ENCODE measurements at regions not wholly inside any gene's neighbourhood (a gene's known extent, or its start where the extent isn't known, plus 50 kb on each side); places are given as distances from the start of the nearest gene placed in this dataset.
A peak's percentile ranks its signal among the peaks of the same experiment; 100 is the strongest.

DNA sequence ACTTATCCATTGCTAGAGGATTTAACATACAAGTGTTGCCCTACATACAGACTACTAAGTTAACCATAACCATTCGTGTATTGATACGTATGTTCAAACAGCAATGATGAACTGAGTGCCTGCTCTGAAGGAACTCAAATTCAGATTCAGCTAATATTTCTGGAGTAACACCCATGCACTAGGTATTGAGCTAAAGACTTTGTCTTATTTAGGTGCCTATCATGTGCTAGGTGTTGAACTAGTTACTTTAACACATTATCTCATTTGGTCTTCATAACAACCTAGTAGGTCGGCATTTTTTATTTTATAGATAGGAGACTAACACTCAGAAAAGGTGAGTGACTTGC is 160.0 kb downstream of the LTN1 start:
- no peaks in the 10 kb centered on the region for H3K9me3 Mint-ChIP-seq (ENCODE audit: unreplicated experiment)
- Histone ChIP-seq H3K36me3 (ENCODE audit: insufficient read depth, low read length) (no peaks in the 10 kb centered on the region), H3K9me3 (ENCODE audit: insufficient read depth, low read depth, low read length) (no peaks in the 10 kb centered on the region), H4K20me1 (ENCODE audit: insufficient read depth, low read length) (no peaks in the 10 kb centered on the region), H2AFZ (ENCODE audit: low read depth, low read length) (no peak overlapping the region), H3K79me2 (ENCODE audit: insufficient read depth, low read length) (no peaks in the 10 kb centered on the region), H3K4me1 (ENCODE audit: insufficient read depth, low read length) (peaks cover 3% of the 10 kb centered on the region), H3K9ac (ENCODE audit: low read length) (no peak overlapping the region), H3K4me2 (ENCODE audit: low read length) (no peak overlapping the region), H3K27ac (ENCODE audit: low read depth, low read length) (no peak overlapping the region), H3K4me3 (ENCODE audit: insufficient read depth, low read depth, low read length) (no peak overlapping the region), H3K27me3 (ENCODE audit: insufficient read depth, low read length) (no peaks in the 10 kb centered on the region)
- H3K27me3 Mint-ChIP-seq (ENCODE audit: low read depth, unreplicated experiment), result no peaks in the 10 kb centered on the region
- peaks cover 8% of the 10 kb centered on the region for H3K4me1 Mint-ChIP-seq (ENCODE audit: low read depth, unreplicated experiment)
- H3K27ac Mint-ChIP-seq (ENCODE audit: unreplicated experiment), result no peak overlapping the region
- FAIRE-seq, result no peak
- no peaks in the 10 kb centered on the region for H3K36me3 Mint-ChIP-seq (ENCODE audit: low read depth, unreplicated experiment)
- no peak for DNase-seq (ENCODE audit: low read depth)
- TF ChIP-seq, protein P1, sequence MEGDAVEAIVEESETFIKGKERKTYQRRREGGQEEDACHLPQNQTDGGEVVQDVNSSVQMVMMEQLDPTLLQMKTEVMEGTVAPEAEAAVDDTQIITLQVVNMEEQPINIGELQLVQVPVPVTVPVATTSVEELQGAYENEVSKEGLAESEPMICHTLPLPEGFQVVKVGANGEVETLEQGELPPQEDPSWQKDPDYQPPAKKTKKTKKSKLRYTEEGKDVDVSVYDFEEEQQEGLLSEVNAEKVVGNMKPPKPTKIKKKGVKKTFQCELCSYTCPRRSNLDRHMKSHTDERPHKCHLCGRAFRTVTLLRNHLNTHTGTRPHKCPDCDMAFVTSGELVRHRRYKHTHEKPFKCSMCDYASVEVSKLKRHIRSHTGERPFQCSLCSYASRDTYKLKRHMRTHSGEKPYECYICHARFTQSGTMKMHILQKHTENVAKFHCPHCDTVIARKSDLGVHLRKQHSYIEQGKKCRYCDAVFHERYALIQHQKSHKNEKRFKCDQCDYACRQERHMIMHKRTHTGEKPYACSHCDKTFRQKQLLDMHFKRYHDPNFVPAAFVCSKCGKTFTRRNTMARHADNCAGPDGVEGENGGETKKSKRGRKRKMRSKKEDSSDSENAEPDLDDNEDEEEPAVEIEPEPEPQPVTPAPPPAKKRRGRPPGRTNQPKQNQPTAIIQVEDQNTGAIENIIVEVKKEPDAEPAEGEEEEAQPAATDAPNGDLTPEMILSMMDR (IDR thresholded peaks at IDR 0.05; ENCODE audit: insufficient read depth, low read depth, low read length), result no peak
- TF ChIP-seq EZH2 (IDR thresholded peaks at IDR 0.05; ENCODE audit: insufficient read depth, low read length), result no peak
- no peak overlapping the region for H3K4me3 Mint-ChIP-seq (ENCODE audit: unreplicated experiment)

DNA sequence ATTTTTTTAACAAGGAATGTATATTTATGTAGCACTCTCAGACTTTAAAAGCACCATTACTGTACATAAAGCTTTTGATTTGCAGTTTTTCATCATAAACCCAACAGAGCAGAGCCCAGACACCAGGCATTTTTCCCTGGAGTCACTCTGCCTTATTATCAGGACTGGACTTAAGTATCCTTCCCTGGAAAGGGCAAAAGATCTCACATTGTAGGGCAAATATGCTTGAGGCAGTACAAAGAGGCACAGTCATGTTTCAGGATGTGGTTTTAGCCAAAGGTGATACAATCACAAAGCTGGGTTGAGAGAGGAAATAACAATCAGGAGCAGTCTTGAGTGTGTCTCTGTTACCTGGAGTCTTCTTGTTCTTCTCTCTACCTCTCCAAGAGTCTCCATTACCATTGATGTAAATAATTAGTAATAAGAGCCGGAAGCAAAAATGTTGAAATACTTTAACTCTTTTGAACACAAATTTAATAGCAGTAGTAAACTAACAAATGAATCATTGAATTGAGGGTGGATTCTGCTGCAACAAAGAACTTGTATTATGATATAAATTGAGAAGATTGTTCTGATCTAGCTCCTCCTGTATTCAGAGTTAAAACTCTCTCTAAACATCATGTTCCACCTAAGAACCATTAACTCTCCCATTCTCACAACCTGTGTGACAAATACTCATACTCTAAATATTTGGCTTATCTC is 160.5 kb downstream of the LTN1 start:
- no peak overlapping the region for H3K9ac ChIP-seq (ENCODE audit: low read length)
- TF ChIP-seq, protein P1 (IDR thresholded peaks at IDR 0.05; ENCODE audit: insufficient read depth, low read depth, low read length), result no peak
- TF ChIP-seq EZH2 (IDR thresholded peaks at IDR 0.05; ENCODE audit: insufficient read depth, low read length), result no peak
- H3K9me3 ChIP-seq (ENCODE audit: insufficient read depth, low read depth, low read length), result no peaks in the 10 kb centered on the region
- no peak overlapping the region for H3K27ac ChIP-seq (ENCODE audit: low read depth, low read length)
- peaks cover 3% of the 10 kb centered on the region for H3K4me1 ChIP-seq (ENCODE audit: insufficient read depth, low read length)
- H4K20me1 ChIP-seq (ENCODE audit: insufficient read depth, low read length), result no peaks in the 10 kb centered on the region
- H3K79me2 ChIP-seq (ENCODE audit: insufficient read depth, low read length), result no peaks in the 10 kb centered on the region
- Mint-ChIP-seq H3K36me3 (ENCODE audit: low read depth, unreplicated experiment) (no peaks in the 10 kb centered on the region), H3K27me3 (ENCODE audit: low read depth, unreplicated experiment) (peaks cover 3% of the 10 kb centered on the region), H3K27ac (ENCODE audit: unreplicated experiment) (no peak overlapping the region), H3K4me3 (ENCODE audit: unreplicated experiment) (no peak overlapping the region), H3K9me3 (ENCODE audit: unreplicated experiment) (no peaks in the 10 kb centered on the region), H3K4me1 (ENCODE audit: low read depth, unreplicated experiment) (peaks cover 8% of the 10 kb centered on the region)
- no peak for FAIRE-seq
- peak; percentile 21 for DNase-seq (ENCODE audit: low read depth)
- H3K4me2 ChIP-seq (ENCODE audit: low read length), result no peak overlapping the region
- no peaks in the 10 kb centered on the region for H3K36me3 ChIP-seq (ENCODE audit: insufficient read depth, low read length)
- H3K4me3 ChIP-seq (ENCODE audit: insufficient read depth, low read depth, low read length), result no peak overlapping the region
- H3K27me3 ChIP-seq (ENCODE audit: insufficient read depth, low read length), result no peaks in the 10 kb centered on the region
- no peak overlapping the region for H2AFZ ChIP-seq (ENCODE audit: low read depth, low read length)

DNA sequence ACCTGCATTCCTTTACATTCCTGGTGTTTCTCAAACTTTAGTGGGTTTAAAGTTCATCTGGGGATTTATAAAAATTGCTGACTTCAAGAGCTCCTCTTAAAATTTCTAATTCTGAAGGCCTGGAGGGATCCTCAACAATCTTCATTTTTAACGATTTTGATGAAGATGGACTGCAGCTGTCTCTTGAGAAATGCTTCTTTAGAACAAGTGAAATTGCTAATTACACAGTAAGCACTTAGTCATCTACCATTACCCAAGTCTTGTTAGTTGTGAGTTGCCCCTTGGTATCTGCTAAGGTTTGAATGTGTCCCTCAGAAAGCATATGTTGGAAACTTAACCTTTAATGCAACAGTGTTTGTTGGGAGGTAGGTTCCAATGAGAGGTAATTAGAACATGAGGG is 163.7 kb downstream of the LTN1 start:
- TF ChIP-seq EZH2 (IDR thresholded peaks at IDR 0.05; ENCODE audit: insufficient read depth, low read length), result no peak
- TF ChIP-seq, protein P1 (IDR thresholded peaks at IDR 0.05; ENCODE audit: insufficient read depth, low read depth, low read length), result no peak
- no peak for FAIRE-seq
- Histone ChIP-seq H3K4me2 (ENCODE audit: low read length) (no peak overlapping the region), H3K79me2 (ENCODE audit: insufficient read depth, low read length) (no peaks in the 10 kb centered on the region), H3K36me3 (ENCODE audit: insufficient read depth, low read length) (no peaks in the 10 kb centered on the region), H3K27me3 (ENCODE audit: insufficient read depth, low read length) (no peaks in the 10 kb centered on the region), H3K9me3 (ENCODE audit: insufficient read depth, low read depth, low read length) (no peaks in the 10 kb centered on the region), H3K27ac (ENCODE audit: low read depth, low read length) (no peak overlapping the region), H3K9ac (ENCODE audit: low read length) (no peak overlapping the region), H3K4me1 (ENCODE audit: insufficient read depth, low read length) (peaks cover 3% of the 10 kb centered on the region), H4K20me1 (ENCODE audit: insufficient read depth, low read length) (no peaks in the 10 kb centered on the region), H2AFZ (ENCODE audit: low read depth, low read length) (no peak overlapping the region), H3K4me3 (ENCODE audit: insufficient read depth, low read depth, low read length) (no peak overlapping the region)
- Mint-ChIP-seq H3K4me1 (ENCODE audit: low read depth, unreplicated experiment) (peaks cover 8% of the 10 kb centered on the region), H3K4me3 (ENCODE audit: unreplicated experiment) (no peak overlapping the region), H3K36me3 (ENCODE audit: low read depth, unreplicated experiment) (no peaks in the 10 kb centered on the region), H3K27ac (ENCODE audit: unreplicated experiment) (no peak overlapping the region), H3K27me3 (ENCODE audit: low read depth, unreplicated experiment) (peaks cover 10% of the 10 kb centered on the region), H3K9me3 (ENCODE audit: unreplicated experiment) (no peaks in the 10 kb centered on the region)
- no peak for DNase-seq (ENCODE audit: low read depth)
